ENCODE measurements at regions not wholly inside any gene's neighbourhood (a gene's known extent, or its start where the extent isn't known, plus 50 kb on each side); places are given as distances from the start of the nearest gene placed in this dataset.

DNA sequence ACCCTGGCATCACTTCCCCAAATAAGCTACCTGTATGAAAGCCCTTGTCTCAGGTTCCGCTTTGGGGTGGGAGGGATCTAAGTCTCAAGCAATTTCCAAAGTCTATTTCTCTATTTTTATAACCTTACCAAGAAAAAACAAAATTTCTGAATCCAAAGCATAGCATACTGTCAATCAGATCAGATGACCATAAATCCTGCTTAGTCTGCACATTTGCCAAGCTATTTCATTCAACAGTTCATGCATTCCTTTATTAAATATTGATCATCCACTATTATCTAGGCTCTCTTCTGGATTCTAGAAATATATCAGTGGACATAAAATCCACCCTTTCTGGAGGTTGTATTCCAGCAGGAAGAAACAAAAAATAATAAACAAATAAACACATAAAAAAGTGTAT is 263.5 kb upstream of the USP15 start:
- TF ChIP-seq POLR2AphosphoS5 (IDR thresholded peaks at IDR 0.05) = no peak
- TF ChIP-seq POLR2A (IDR thresholded peaks at IDR 0.05) = no peak
- TF ChIP-seq, protein P1, sequence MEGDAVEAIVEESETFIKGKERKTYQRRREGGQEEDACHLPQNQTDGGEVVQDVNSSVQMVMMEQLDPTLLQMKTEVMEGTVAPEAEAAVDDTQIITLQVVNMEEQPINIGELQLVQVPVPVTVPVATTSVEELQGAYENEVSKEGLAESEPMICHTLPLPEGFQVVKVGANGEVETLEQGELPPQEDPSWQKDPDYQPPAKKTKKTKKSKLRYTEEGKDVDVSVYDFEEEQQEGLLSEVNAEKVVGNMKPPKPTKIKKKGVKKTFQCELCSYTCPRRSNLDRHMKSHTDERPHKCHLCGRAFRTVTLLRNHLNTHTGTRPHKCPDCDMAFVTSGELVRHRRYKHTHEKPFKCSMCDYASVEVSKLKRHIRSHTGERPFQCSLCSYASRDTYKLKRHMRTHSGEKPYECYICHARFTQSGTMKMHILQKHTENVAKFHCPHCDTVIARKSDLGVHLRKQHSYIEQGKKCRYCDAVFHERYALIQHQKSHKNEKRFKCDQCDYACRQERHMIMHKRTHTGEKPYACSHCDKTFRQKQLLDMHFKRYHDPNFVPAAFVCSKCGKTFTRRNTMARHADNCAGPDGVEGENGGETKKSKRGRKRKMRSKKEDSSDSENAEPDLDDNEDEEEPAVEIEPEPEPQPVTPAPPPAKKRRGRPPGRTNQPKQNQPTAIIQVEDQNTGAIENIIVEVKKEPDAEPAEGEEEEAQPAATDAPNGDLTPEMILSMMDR (IDR thresholded peaks at IDR 0.05) = no peak
- TF ChIP-seq EP300 (IDR thresholded peaks at IDR 0.05) = no peak
- Histone ChIP-seq H3K4me3 (no peak overlapping the region), H3K9me3 (no peaks in the 10 kb centered on the region), H3K27me3 (no peaks in the 10 kb centered on the region), H3K27ac (no peak overlapping the region), H3K4me1 (no peaks in the 10 kb centered on the region), H3K36me3 (no peaks in the 10 kb centered on the region)
- no peak for DNase-seq
- intact Hi-C loops (cut with DNase I) = no loop called here
- 92 to 94% methylated on average over 1 of the region's 1 CpG for WGBS, 2 donors

DNA sequence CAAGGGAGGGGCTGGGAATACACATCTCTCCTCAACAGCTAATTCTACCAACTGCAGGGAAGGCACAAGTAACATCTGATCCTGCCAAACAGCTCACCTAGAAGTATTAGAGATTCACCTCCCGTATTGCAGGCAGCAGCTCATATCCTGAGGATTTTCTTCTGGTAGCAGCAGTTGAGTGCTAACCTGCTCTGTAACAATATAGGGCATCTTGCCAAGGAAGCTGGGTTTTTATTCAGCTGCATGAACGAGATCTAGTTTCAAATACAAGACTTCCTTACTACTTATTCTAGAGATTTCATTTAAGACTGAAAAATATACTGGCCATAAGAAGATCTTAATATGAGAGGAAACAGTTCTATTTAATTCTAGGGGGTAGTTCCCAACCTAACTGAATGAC is 261.4 kb upstream of the USP15 start:
- no peaks in the 10 kb centered on the region for H3K4me1 ChIP-seq
- H3K9me3 ChIP-seq = no peaks in the 10 kb centered on the region
- H3K4me3 ChIP-seq = no peak overlapping the region
- intact Hi-C loops (cut with DNase I) = no loop called here
- no peaks in the 10 kb centered on the region for H3K36me3 ChIP-seq
- H3K27ac ChIP-seq = no peak overlapping the region
- TF ChIP-seq, protein P1 (IDR thresholded peaks at IDR 0.05) = no peak
- TF ChIP-seq POLR2AphosphoS5 (IDR thresholded peaks at IDR 0.05) = no peak
- no peak for TF ChIP-seq EP300 (IDR thresholded peaks at IDR 0.05)
- no peak for TF ChIP-seq POLR2A (IDR thresholded peaks at IDR 0.05)
- 8 to 26% methylated on average over 2 of the region's 2 CpGs for WGBS, 2 donors
- no peak for DNase-seq
- no peaks in the 10 kb centered on the region for H3K27me3 ChIP-seq

DNA sequence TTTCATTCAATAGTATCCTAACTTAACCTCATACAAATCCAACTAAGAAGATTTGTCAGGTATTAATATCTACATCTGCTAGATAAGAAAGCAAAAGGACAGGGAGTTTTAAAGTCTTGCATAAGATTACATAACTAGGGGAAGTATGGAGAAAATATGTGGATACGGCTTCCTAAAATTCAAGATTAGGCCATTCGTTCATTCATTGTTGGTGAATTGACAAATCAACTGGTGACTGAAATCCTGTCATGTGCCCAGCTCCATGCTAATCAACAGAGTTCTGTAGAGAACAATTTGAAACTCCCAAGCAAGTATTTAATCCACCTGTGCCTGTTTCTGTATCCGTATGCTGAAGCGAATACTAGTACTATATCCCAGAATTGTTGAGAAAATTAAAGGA is 260.9 kb upstream of the USP15 start:
- Histone ChIP-seq H3K9me3 (no peaks in the 10 kb centered on the region), H3K27ac (no peak overlapping the region), H3K27me3 (no peaks in the 10 kb centered on the region), H3K4me1 (no peaks in the 10 kb centered on the region), H3K4me3 (no peak overlapping the region), H3K36me3 (no peaks in the 10 kb centered on the region)
- intact Hi-C loops (cut with DNase I) = no loop called here
- 62 to 77% methylated on average over 4 of the region's 4 CpGs for WGBS, 2 donors
- DNase-seq = no peak
- TF ChIP-seq, protein P1 (IDR thresholded peaks at IDR 0.05) = no peak
- TF ChIP-seq POLR2AphosphoS5 (IDR thresholded peaks at IDR 0.05) = no peak
- no peak for TF ChIP-seq POLR2A (IDR thresholded peaks at IDR 0.05)
- no peak for TF ChIP-seq EP300 (IDR thresholded peaks at IDR 0.05)

DNA sequence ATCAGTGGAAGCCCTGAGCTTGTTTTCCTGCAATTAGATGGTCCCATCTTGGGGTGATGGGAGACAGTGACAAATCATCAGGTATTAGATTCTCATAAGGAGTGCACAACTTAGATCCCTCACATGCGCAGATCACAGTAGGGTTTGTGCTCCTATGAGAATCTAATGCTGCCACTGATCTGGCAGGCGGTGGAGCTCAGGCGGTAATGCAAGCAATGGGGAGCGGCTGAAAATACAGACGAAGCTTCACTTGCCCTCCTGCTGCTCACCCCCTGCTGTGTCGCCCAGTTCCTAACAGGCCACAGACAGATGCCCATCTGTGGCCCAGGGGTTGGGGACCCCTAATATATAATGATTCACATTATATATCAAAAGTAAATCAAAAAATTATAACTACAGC is 258.8 kb upstream of the USP15 start:
- no peaks in the 10 kb centered on the region for H3K27me3 ChIP-seq
- intact Hi-C loops (cut with DNase I) = no loop called here

DNA sequence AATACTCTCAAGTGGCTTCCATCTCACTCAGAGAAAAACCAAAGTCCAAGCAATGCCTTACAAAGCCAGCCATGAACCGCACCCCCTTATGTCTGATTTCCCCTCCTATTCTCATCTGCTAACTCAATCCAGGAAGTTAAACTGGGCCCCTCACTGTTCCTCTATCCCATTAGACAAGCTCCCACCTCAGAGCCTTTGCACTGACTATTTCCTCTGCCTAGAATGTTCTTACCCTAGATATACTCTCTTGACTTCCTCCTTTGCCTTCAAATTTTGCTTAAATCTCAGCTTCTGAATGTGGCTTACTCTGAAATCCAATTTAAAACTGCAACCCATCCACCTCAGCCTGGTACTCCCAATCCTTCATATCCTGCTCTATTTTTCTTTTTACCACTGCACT is 257.0 kb upstream of the USP15 start:
- H3K9me3 ChIP-seq = no peaks in the 10 kb centered on the region
- DNase-seq = no peak
- TF ChIP-seq, protein P1 (IDR thresholded peaks at IDR 0.05) = no peak
- no peak for TF ChIP-seq EP300 (IDR thresholded peaks at IDR 0.05)
- no peak for TF ChIP-seq POLR2A (IDR thresholded peaks at IDR 0.05)
- no peak for TF ChIP-seq POLR2AphosphoS5 (IDR thresholded peaks at IDR 0.05)
- intact Hi-C loops (cut with DNase I) = no loop called here
- no peaks in the 10 kb centered on the region for H3K4me1 ChIP-seq
- no peak overlapping the region for H3K4me3 ChIP-seq
- 84 to 93% methylated on average over 1 of the region's 1 CpG for WGBS, 2 donors
- H3K27ac ChIP-seq = no peak overlapping the region
- H3K27me3 ChIP-seq = no peaks in the 10 kb centered on the region
- H3K36me3 ChIP-seq = no peaks in the 10 kb centered on the region

More for the DNA sequence above, 258.8 kb upstream of the USP15 start:
- Histone ChIP-seq H3K36me3 (no peaks in the 10 kb centered on the region), H3K4me3 (no peak overlapping the region), H3K9me3 (no peaks in the 10 kb centered on the region), H3K4me1 (no peaks in the 10 kb centered on the region), H3K27ac (no peak overlapping the region)
- WGBS, 2 donors = 95% methylated on average over 6 of the region's 6 CpGs
- no peak for TF ChIP-seq EP300 (IDR thresholded peaks at IDR 0.05)
- DNase-seq = no peak

Data from sigmoid colon (tissue), 6 donors.